ENCODE measurements at regions not wholly inside any gene's neighbourhood (a gene's known extent, or its start where the extent isn't known, plus 50 kb on each side); places are given as distances from the start of the nearest gene placed in this dataset.

GRCh38 chrX:55326985-55327384 lies 62.3 kb upstream of the PAGE3 start:
- H3K4me3 ChIP-seq (ENCODE audit: low read depth, low read length, poor library complexity, severe bottlenecking): no peak overlapping the region
- intact Hi-C loops (cut with micrococcal nuclease; ENCODE audit: unreplicated experiment): no loop called here
- TF ChIP-seq CTCF (conservative IDR thresholded peaks at IDR 0.05; ENCODE audit: low read depth, low read length) (no peak), EZH2 (IDR thresholded peaks at IDR 0.05; ENCODE audit: borderline replicate concordance, low read depth, low read length, poor library complexity, severe bottlenecking) (no peak)
- no peaks in the 10 kb centered on the region for H3K9me3 ChIP-seq (ENCODE audit: low read depth, low read length, poor library complexity, severe bottlenecking)
- no TSS peak for BruUV-seq (replicated peaks)
- no peaks in the 10 kb centered on the region for H3K36me3 ChIP-seq (ENCODE audit: insufficient read depth, low read length, poor library complexity, severe bottlenecking)
- POLR2A ChIA-PET (ENCODE audit: low non-redundant PET): no interaction called here
- CTCF ChIA-PET: no interaction called here
- DNase-seq (ENCODE audit: low spot score): no peak
- no peak overlapping the region for H3K27ac ChIP-seq (ENCODE audit: low read depth, low read length, poor library complexity, severe bottlenecking)
- H3K4me1 ChIP-seq (ENCODE audit: insufficient read depth, low read length, poor library complexity, severe bottlenecking): no peaks in the 10 kb centered on the region
- H3K27me3 ChIP-seq (replicated peaks; ENCODE audit: insufficient read depth, low read depth, low read length, poor library complexity): no peaks in the 10 kb centered on the region

GRCh38 chrX:55335296-55335695 lies 70.6 kb upstream of the PAGE3 start:
- POLR2A ChIA-PET (ENCODE audit: low non-redundant PET): no interaction called here
- no peaks in the 10 kb centered on the region for H3K9me3 ChIP-seq (ENCODE audit: low read depth, low read length, poor library complexity, severe bottlenecking)
- intact Hi-C loops (cut with micrococcal nuclease; ENCODE audit: unreplicated experiment): no loop called here
- BruUV-seq (replicated peaks): no TSS peak
- CTCF ChIA-PET: no interaction called here
- TF ChIP-seq CTCF (conservative IDR thresholded peaks at IDR 0.05; ENCODE audit: low read depth, low read length) (no peak), EZH2 (IDR thresholded peaks at IDR 0.05; ENCODE audit: borderline replicate concordance, low read depth, low read length, poor library complexity, severe bottlenecking) (no peak)
- no peaks in the 10 kb centered on the region for H3K36me3 ChIP-seq (ENCODE audit: insufficient read depth, low read length, poor library complexity, severe bottlenecking)
- H3K4me1 ChIP-seq (ENCODE audit: insufficient read depth, low read length, poor library complexity, severe bottlenecking): no peaks in the 10 kb centered on the region
- H3K4me3 ChIP-seq (ENCODE audit: low read depth, low read length, poor library complexity, severe bottlenecking): no peak overlapping the region
- DNase-seq (ENCODE audit: low spot score): no peak
- H3K27ac ChIP-seq (ENCODE audit: low read depth, low read length, poor library complexity, severe bottlenecking): no peak overlapping the region
- no peaks in the 10 kb centered on the region for H3K27me3 ChIP-seq (replicated peaks; ENCODE audit: insufficient read depth, low read depth, low read length, poor library complexity)

- Histone ChIP-seq H3K27me3 (replicated peaks; ENCODE audit: insufficient read depth, low read depth, low read length, poor library complexity) (no peaks in the 10 kb centered on the region), H3K27ac (ENCODE audit: low read depth, low read length, poor library complexity, severe bottlenecking) (no peak overlapping the region), H3K4me1 (ENCODE audit: insufficient read depth, low read length, poor library complexity, severe bottlenecking) (no peaks in the 10 kb centered on the region), H3K36me3 (ENCODE audit: insufficient read depth, low read length, poor library complexity, severe bottlenecking) (no peaks in the 10 kb centered on the region), H3K9me3 (ENCODE audit: low read depth, low read length, poor library complexity, severe bottlenecking) (no peaks in the 10 kb centered on the region), H3K4me3 (ENCODE audit: low read depth, low read length, poor library complexity, severe bottlenecking) (no peak overlapping the region)
- POLR2A ChIA-PET (ENCODE audit: low non-redundant PET): no interaction called here
- no TSS peak for BruUV-seq (replicated peaks)
- TF ChIP-seq EZH2 (IDR thresholded peaks at IDR 0.05; ENCODE audit: borderline replicate concordance, low read depth, low read length, poor library complexity, severe bottlenecking): no peak
- TF ChIP-seq CTCF (conservative IDR thresholded peaks at IDR 0.05; ENCODE audit: low read depth, low read length): no peak
- intact Hi-C loops (cut with micrococcal nuclease; ENCODE audit: unreplicated experiment): no loop called here
- CTCF ChIA-PET: no interaction called here
- no peak for DNase-seq (ENCODE audit: low spot score)
Observed at GRCh38 chrX:55336176-55336575, 71.5 kb upstream of the PAGE3 start.
